Endothelial cell of umbilical vein (primary cell): ENCODE measurements at regions not wholly inside any gene's neighbourhood (a gene's known extent, or its start where the extent isn't known, plus 50 kb on each side); places are given as distances from the start of the nearest gene placed in this dataset.

Experiments used
- BruUV-seq: library from RNA; stranded (reverse); fragments of 400-500 nt; replicated peaks from 2 replicates; lab custom pipeline; 2021; lab: Mats Ljungman, UMichigan
- CTCF ChIA-PET: fragments of 300-600, 350-600 bp; sonication (Branson Sonifier 250); formaldehyde crosslinking; loops from one replicate; lab custom pipeline; 2021; ENCODE audit warnings: antibody characterized with exemption, inconsistent platforms; lab: Charles Lee
- POLR2A ChIA-PET: fragments of 300-600, 350-600 bp; sonication (Branson Sonifier 250); formaldehyde crosslinking; loops from one replicate; lab custom pipeline; 2021; ENCODE audit warnings: antibody characterized with exemption, inconsistent platforms; lab: Charles Lee
- DNase-seq: peaks from one replicate; pipeline ENCODE4 v3.0.0-alpha.2; 2011; ENCODE audit warnings: low read depth, low spot score
- FAIRE-seq: peaks from 2 replicates; lab custom pipeline; 2011; peaks lifted over from hg19 to GRCh38; lab: Jason Lieb, UNC
- H2AFZ ChIP-seq: 2 replicates; pipeline ENCODE4 v1.6.0; 2012; ENCODE audit warnings: low read depth, low read length, control low read depth, inconsistent platforms
- H3K27ac ChIP-seq: 2 replicates; pipeline ENCODE4 v1.5.1; 2011; ENCODE audit warnings: low read depth, mild to moderate bottlenecking, control low read depth, low read length, moderate library complexity; ENCODE audit not compliant: insufficient read depth
- H3K27me3 ChIP-seq, 2 experiments: 2 replicates each; pipeline versions ENCODE4 v1.6.0 to v1.6.1; 2011; ENCODE audit warnings: low read length in 2 of 2, mixed read lengths in 1 of 2; ENCODE audit not compliant: control insufficient read depth in 2 of 2, insufficient read depth in 2 of 2
- H3K36me3 ChIP-seq, 2 experiments: 2 replicates in 1 of 2; 3 replicates in 1 of 2; pipeline ENCODE4 v1.5.1; 2011; ENCODE audit warnings: low read length in 2 of 2, mild to moderate bottlenecking in 1 of 2, moderate library complexity in 1 of 2; ENCODE audit not compliant: control insufficient read depth in 2 of 2, insufficient read depth in 2 of 2; ENCODE audit errors: extremely low read depth in 1 of 2
- H3K4me1 ChIP-seq: 3 replicates; pipeline ENCODE4 v1.5.1; 2011; ENCODE audit warnings: mild to moderate bottlenecking, low read length; ENCODE audit not compliant: control insufficient read depth, insufficient read depth; ENCODE audit errors: extremely low read depth
- H3K4me2 ChIP-seq: 2 replicates; pipeline ENCODE4 v1.6.1; 2011; ENCODE audit warnings: low read length, control low read depth, mixed read lengths; ENCODE audit not compliant: insufficient read depth
- H3K4me3 ChIP-seq, 3 experiments: fragments of 200-600 bp in 1 of 3; sonication (generic), shearing (Covaris generic) in 1 of 3; replicated peaks in 1 of 3; 2 replicates each; pipeline ENCODE4 v1.5.1; 2011 to 2016; ENCODE audit warnings: control low read depth in 3 of 3, low read length in 3 of 3, mild to moderate bottlenecking in 2 of 3, inconsistent platforms in 1 of 3, low read depth in 1 of 3, moderate library complexity in 1 of 3; ENCODE audit not compliant: insufficient read depth in 1 of 3
- H3K79me2 ChIP-seq: 2 replicates; pipeline ENCODE4 v1.6.0; 2012; ENCODE audit warnings: low read length, inconsistent platforms; ENCODE audit not compliant: control insufficient read depth, insufficient read depth
- H3K9ac ChIP-seq: replicated peaks from 2 replicates; pipeline ENCODE3; 2011; ENCODE audit warnings: low read length, control low read depth; ENCODE audit not compliant: insufficient read depth; ENCODE audit errors: extremely low read depth
- H3K9me1 ChIP-seq: replicated peaks from 3 replicates; pipeline ENCODE4 v1.6.0; 2011; ENCODE audit warnings: mild to moderate bottlenecking, low read length; ENCODE audit not compliant: control insufficient read depth, insufficient read depth; ENCODE audit errors: extremely low read depth
- H3K9me3 ChIP-seq: replicated peaks from 2 replicates; pipeline ENCODE4 v1.5.1; 2012; ENCODE audit warnings: low read length, inconsistent platforms; ENCODE audit not compliant: control insufficient read depth, insufficient read depth
- H4K20me1 ChIP-seq: replicated peaks from 2 replicates; pipeline ENCODE3; 2011; ENCODE audit warnings: mild to moderate bottlenecking, low read length; ENCODE audit not compliant: control insufficient read depth, insufficient read depth; ENCODE audit errors: extremely low read depth
- EZH2 ChIP-seq: IDR thresholded peaks from 2 replicates; pipeline ENCODE4 v1.6.1; 2012; ENCODE audit warnings: borderline replicate concordance, low read depth, mild to moderate bottlenecking, moderate library complexity, low read length, inconsistent platforms; ENCODE audit not compliant: severe bottlenecking
- FOS ChIP-seq: IDR thresholded peaks from 2 replicates; pipeline ENCODE4 v1.6.1; 2011; ENCODE audit warnings: mild to moderate bottlenecking, low read length, moderate library complexity, borderline replicate concordance; ENCODE audit not compliant: insufficient read depth
- JUN ChIP-seq: IDR thresholded peaks from 2 replicates; pipeline ENCODE4 v1.6.1; 2011; ENCODE audit warnings: borderline replicate concordance, low read depth; ENCODE audit not compliant: insufficient read length, insufficient read depth
- POLR2AphosphoS5 ChIP-seq: IDR thresholded peaks from 2 replicates; pipeline ENCODE4 v1.6.1; 2012; ENCODE audit warnings: low read depth, mild to moderate bottlenecking, control low read depth, low read length, moderate library complexity; ENCODE audit not compliant: insufficient read depth
- dilution Hi-C: fragments of 300-500 bp; cut with MboI; formaldehyde crosslinking; loops from one replicate; pipeline ENCODE4 v1.15.0; 2019; ENCODE audit warnings: low sequenced_read_pairs; ENCODE audit not compliant: extremely low pct_ligation_motif_present
- intact Hi-C: fragments of 100-400 bp; cut with micrococcal nuclease; formaldehyde crosslinking; loops from one replicate; pipeline ENCODE4 v1.10.0; 2022
- TF ChIP-seq, protein P1 (sequence below), 2 donors: IDR thresholded peaks; 1 replicate in 1 of 2; 2 replicates in 1 of 2; pipeline ENCODE4 v1.5.1; 2011; ENCODE audit warnings: low read length in 2 of 2, mild to moderate bottlenecking in 2 of 2, moderate library complexity in 2 of 2, control low read depth in 1 of 2, inconsistent platforms in 1 of 2, low read depth in 1 of 2; ENCODE audit not compliant: insufficient read depth in 1 of 2; ENCODE audit errors: extremely low read depth in 1 of 2

DNA sequence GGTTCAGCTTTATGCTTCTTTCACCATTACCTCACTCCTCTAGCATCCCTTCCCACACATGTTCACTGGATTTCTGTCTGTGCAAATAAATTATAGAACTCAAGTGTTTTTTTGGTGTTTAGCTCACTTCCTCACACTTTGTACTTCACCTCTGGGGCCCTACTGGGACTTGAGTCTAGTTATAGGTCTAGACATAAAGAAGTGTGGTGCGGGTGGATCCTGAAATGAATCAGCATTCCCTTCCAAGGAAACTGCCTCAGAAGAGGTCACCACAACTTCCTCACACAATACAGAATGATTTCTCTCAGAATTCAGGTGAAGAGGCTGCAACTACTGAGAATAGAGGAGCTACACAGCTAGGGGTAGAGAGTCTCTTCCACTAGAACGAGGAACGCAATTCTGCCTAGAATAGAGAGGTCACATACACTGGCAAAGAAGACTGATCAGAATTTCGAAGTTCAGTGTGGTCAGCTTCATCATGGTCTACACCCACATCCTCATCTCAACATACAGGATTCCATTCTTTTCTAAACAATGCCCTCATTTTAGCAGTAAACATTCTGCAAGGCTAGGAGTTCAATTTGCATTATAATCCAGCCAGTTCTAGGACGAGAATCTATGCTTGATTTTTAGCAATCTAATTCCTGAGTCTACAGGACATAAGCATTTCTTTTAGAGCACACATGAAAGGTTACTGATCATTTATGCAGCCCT is 938.7 kb upstream of the PHF14 start:
- TF ChIP-seq JUN (no peak), FOS (no peak), POLR2AphosphoS5 (no peak), EZH2 (no peak)
- TF ChIP-seq, protein P1, sequence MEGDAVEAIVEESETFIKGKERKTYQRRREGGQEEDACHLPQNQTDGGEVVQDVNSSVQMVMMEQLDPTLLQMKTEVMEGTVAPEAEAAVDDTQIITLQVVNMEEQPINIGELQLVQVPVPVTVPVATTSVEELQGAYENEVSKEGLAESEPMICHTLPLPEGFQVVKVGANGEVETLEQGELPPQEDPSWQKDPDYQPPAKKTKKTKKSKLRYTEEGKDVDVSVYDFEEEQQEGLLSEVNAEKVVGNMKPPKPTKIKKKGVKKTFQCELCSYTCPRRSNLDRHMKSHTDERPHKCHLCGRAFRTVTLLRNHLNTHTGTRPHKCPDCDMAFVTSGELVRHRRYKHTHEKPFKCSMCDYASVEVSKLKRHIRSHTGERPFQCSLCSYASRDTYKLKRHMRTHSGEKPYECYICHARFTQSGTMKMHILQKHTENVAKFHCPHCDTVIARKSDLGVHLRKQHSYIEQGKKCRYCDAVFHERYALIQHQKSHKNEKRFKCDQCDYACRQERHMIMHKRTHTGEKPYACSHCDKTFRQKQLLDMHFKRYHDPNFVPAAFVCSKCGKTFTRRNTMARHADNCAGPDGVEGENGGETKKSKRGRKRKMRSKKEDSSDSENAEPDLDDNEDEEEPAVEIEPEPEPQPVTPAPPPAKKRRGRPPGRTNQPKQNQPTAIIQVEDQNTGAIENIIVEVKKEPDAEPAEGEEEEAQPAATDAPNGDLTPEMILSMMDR (IDR thresholded peaks at IDR 0.05; ENCODE audit: extremely low read depth in 1 of 2, insufficient read depth in 1 of 2, low read depth in 1 of 2, low read length in 2 of 2), result no peak
- H3K36me3 ChIP-seq, result no peaks in the 10 kb centered on the region
- FAIRE-seq (no peak), DNase-seq (no peak)
- no peaks in the 10 kb centered on the region for H3K79me2 ChIP-seq
- no peak overlapping the region for H3K4me3 ChIP-seq
- H3K9me3 ChIP-seq, result no peaks in the 10 kb centered on the region
- ChIA-PET CTCF (interaction anchor here (0.5 to 2.0 kb wide), 3 partner anchors 12 to 1192 kb away, joined by 3 to 6 read pairs (median 3); no protein-coding TSS in a partner anchor), POLR2A (no interaction called here)
- no peaks in the 10 kb centered on the region for H4K20me1 ChIP-seq
- H3K4me1 ChIP-seq, result no peaks in the 10 kb centered on the region
- no peaks in the 10 kb centered on the region for H3K9me1 ChIP-seq
- no peak overlapping the region for H3K27ac ChIP-seq
- intact Hi-C loops, result no loop called here
- H3K4me2 ChIP-seq, result no peak overlapping the region
- dilution Hi-C loops, result no loop called here
- H2AFZ ChIP-seq, result no peak overlapping the region
- BruUV-seq, result no TSS peak
- H3K9ac ChIP-seq, result no peak overlapping the region
- no peaks in the 10 kb centered on the region for H3K27me3 ChIP-seq
